ENCODE measurements at regions not wholly inside any gene's neighbourhood (a gene's known extent, or its start where the extent isn't known, plus 50 kb on each side); places are given as distances from the start of the nearest gene placed in this dataset.

DNA sequence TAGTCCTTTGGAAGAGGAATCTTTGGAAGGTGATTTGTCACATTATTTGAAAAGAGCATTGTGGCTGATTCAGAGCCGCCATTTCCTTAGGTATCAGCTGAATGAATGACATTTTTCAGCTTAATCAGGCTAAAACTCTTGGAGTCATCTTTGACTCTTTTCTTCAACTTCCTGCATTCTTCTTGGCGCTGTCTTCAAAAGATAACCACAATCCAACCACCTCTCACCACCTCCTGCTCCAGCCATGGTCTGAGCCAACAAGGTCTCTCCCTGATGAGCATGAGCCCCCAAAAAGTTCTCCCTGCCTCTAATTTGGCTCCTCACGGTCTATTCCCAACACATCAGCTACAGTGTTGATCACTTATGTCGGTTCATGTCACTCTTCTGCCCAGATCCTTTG lies 297.6 kb upstream of the RUNX1 start:
- TF ChIP-seq CREB1 (IDR thresholded peaks at IDR 0.05; ENCODE audit: low read depth) (no peak), FOXM1 (IDR thresholded peaks at IDR 0.05; ENCODE audit: borderline replicate concordance, low read depth) (no peak), EP300 (IDR thresholded peaks at IDR 0.05; ENCODE audit: borderline replicate concordance) (no peak), TEAD4 (IDR thresholded peaks at IDR 0.05) (no peak), TAF1 (IDR thresholded peaks at IDR 0.05; ENCODE audit: low read depth) (no peak), TCF12 (IDR thresholded peaks at IDR 0.05; ENCODE audit: low read depth) (no peak), ZBTB7A (IDR thresholded peaks at IDR 0.05; ENCODE audit: low read depth) (no peak), NFIC (IDR thresholded peaks at IDR 0.05) (no peak), YY1 (IDR thresholded peaks at IDR 0.05; ENCODE audit: low read depth) (no peak), CEBPB (IDR thresholded peaks at IDR 0.05) (no peak), MAX (IDR thresholded peaks at IDR 0.05) (no peak), RAD21 (IDR thresholded peaks at IDR 0.05; ENCODE audit: low read depth) (no peak), USF1 (IDR thresholded peaks at IDR 0.05) (no peak), EGR1 (IDR thresholded peaks at IDR 0.05) (no peak)
- TF ChIP-seq, protein P1, sequence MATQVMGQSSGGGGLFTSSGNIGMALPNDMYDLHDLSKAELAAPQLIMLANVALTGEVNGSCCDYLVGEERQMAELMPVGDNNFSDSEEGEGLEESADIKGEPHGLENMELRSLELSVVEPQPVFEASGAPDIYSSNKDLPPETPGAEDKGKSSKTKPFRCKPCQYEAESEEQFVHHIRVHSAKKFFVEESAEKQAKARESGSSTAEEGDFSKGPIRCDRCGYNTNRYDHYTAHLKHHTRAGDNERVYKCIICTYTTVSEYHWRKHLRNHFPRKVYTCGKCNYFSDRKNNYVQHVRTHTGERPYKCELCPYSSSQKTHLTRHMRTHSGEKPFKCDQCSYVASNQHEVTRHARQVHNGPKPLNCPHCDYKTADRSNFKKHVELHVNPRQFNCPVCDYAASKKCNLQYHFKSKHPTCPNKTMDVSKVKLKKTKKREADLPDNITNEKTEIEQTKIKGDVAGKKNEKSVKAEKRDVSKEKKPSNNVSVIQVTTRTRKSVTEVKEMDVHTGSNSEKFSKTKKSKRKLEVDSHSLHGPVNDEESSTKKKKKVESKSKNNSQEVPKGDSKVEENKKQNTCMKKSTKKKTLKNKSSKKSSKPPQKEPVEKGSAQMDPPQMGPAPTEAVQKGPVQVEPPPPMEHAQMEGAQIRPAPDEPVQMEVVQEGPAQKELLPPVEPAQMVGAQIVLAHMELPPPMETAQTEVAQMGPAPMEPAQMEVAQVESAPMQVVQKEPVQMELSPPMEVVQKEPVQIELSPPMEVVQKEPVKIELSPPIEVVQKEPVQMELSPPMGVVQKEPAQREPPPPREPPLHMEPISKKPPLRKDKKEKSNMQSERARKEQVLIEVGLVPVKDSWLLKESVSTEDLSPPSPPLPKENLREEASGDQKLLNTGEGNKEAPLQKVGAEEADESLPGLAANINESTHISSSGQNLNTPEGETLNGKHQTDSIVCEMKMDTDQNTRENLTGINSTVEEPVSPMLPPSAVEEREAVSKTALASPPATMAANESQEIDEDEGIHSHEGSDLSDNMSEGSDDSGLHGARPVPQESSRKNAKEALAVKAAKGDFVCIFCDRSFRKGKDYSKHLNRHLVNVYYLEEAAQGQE (IDR thresholded peaks at IDR 0.05; ENCODE audit: low read depth) = no peak

GRCh38 chr21:35345954-35346353 lies 296.9 kb upstream of the RUNX1 start:
- no peak for TF ChIP-seq EGR1 (IDR thresholded peaks at IDR 0.05)
- no peak for TF ChIP-seq EP300 (IDR thresholded peaks at IDR 0.05; ENCODE audit: borderline replicate concordance)
- no peak for TF ChIP-seq CEBPB (IDR thresholded peaks at IDR 0.05)
- TF ChIP-seq, protein P1 (IDR thresholded peaks at IDR 0.05; ENCODE audit: low read depth) = no peak
- no peak for TF ChIP-seq ZBTB7A (IDR thresholded peaks at IDR 0.05; ENCODE audit: low read depth)
- TF ChIP-seq YY1 (IDR thresholded peaks at IDR 0.05; ENCODE audit: low read depth) = no peak
- TF ChIP-seq TCF12 (IDR thresholded peaks at IDR 0.05; ENCODE audit: low read depth) = no peak
- TF ChIP-seq CREB1 (IDR thresholded peaks at IDR 0.05; ENCODE audit: low read depth) = no peak
- TF ChIP-seq NFIC (IDR thresholded peaks at IDR 0.05) = no peak
- TF ChIP-seq FOXM1 (IDR thresholded peaks at IDR 0.05; ENCODE audit: borderline replicate concordance, low read depth) = no peak
- no peak for TF ChIP-seq MAX (IDR thresholded peaks at IDR 0.05)
- TF ChIP-seq RAD21 (IDR thresholded peaks at IDR 0.05; ENCODE audit: low read depth) = no peak
- no peak for TF ChIP-seq TAF1 (IDR thresholded peaks at IDR 0.05; ENCODE audit: low read depth)
- TF ChIP-seq TEAD4 (IDR thresholded peaks at IDR 0.05) = no peak

GRCh38 chr21:35344582-35344981 lies 295.5 kb upstream of the RUNX1 start:
- TF ChIP-seq RAD21 (IDR thresholded peaks at IDR 0.05; ENCODE audit: low read depth) = no peak
- TF ChIP-seq EGR1 (IDR thresholded peaks at IDR 0.05) = no peak
- no peak for TF ChIP-seq ZBTB7A (IDR thresholded peaks at IDR 0.05; ENCODE audit: low read depth)
- TF ChIP-seq EP300 (IDR thresholded peaks at IDR 0.05; ENCODE audit: borderline replicate concordance) = no peak
- no peak for TF ChIP-seq CEBPB (IDR thresholded peaks at IDR 0.05)
- TF ChIP-seq TCF12 (IDR thresholded peaks at IDR 0.05; ENCODE audit: low read depth) = no peak
- TF ChIP-seq NFIC (IDR thresholded peaks at IDR 0.05) = no peak
- TF ChIP-seq YY1 (IDR thresholded peaks at IDR 0.05; ENCODE audit: low read depth) = no peak
- no peak for TF ChIP-seq MAX (IDR thresholded peaks at IDR 0.05)
- TF ChIP-seq CREB1 (IDR thresholded peaks at IDR 0.05; ENCODE audit: low read depth) = no peak
- no peak for TF ChIP-seq TAF1 (IDR thresholded peaks at IDR 0.05; ENCODE audit: low read depth)
- no peak for TF ChIP-seq FOXM1 (IDR thresholded peaks at IDR 0.05; ENCODE audit: borderline replicate concordance, low read depth)
- no peak for TF ChIP-seq USF1 (IDR thresholded peaks at IDR 0.05)
- no peak for TF ChIP-seq TEAD4 (IDR thresholded peaks at IDR 0.05)
- TF ChIP-seq, protein P1 (IDR thresholded peaks at IDR 0.05; ENCODE audit: low read depth) = no peak

Measured in Ishikawa (cell line).